Retinal pigment epithelial cell (primary cell): ENCODE measurements at regions not wholly inside any gene's neighbourhood (a gene's known extent, or its start where the extent isn't known, plus 50 kb on each side); places are given as distances from the start of the nearest gene placed in this dataset.

Source experiments
- DNase-seq: peaks from one replicate; pipeline ENCODE4 v3.0.0-alpha.2; 2010; ENCODE audit warnings: low read depth
- H3K4me3 ChIP-seq: 2 replicates; pipeline ENCODE4 v1.5.1; 2011; ENCODE audit warnings: mild to moderate bottlenecking, low read length, control low read depth, moderate library complexity
- TF ChIP-seq, protein P1 (sequence below): conservative IDR thresholded peaks from 2 replicates; pipeline ENCODE4 v1.5.1; 2011; ENCODE audit warnings: low read depth, low read length, control low read depth, inconsistent platforms

DNA sequence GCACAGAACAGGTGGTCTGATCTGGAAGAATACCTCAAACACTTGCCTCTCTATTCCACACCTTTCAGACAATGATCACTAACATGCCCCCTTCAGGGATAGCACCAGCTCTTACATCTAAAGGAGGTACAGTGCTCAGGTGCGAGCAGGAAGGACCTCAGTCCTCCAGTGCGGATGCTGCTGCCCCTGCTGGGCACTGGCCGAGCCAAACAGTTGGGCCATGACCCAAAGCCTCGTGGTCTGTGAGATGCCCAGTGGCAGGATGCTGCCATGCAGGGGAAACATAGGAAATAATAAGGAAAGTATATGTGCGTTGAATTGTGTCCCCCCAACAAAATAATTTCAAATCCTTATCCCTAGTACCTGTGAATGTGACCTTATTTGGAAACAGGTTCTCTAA, 243.7 kb downstream of the NDUFA10 start:
- DNase-seq, result no peak
- no peak overlapping the region for H3K4me3 ChIP-seq
- TF ChIP-seq, protein P1, sequence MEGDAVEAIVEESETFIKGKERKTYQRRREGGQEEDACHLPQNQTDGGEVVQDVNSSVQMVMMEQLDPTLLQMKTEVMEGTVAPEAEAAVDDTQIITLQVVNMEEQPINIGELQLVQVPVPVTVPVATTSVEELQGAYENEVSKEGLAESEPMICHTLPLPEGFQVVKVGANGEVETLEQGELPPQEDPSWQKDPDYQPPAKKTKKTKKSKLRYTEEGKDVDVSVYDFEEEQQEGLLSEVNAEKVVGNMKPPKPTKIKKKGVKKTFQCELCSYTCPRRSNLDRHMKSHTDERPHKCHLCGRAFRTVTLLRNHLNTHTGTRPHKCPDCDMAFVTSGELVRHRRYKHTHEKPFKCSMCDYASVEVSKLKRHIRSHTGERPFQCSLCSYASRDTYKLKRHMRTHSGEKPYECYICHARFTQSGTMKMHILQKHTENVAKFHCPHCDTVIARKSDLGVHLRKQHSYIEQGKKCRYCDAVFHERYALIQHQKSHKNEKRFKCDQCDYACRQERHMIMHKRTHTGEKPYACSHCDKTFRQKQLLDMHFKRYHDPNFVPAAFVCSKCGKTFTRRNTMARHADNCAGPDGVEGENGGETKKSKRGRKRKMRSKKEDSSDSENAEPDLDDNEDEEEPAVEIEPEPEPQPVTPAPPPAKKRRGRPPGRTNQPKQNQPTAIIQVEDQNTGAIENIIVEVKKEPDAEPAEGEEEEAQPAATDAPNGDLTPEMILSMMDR, result no peak

DNA sequence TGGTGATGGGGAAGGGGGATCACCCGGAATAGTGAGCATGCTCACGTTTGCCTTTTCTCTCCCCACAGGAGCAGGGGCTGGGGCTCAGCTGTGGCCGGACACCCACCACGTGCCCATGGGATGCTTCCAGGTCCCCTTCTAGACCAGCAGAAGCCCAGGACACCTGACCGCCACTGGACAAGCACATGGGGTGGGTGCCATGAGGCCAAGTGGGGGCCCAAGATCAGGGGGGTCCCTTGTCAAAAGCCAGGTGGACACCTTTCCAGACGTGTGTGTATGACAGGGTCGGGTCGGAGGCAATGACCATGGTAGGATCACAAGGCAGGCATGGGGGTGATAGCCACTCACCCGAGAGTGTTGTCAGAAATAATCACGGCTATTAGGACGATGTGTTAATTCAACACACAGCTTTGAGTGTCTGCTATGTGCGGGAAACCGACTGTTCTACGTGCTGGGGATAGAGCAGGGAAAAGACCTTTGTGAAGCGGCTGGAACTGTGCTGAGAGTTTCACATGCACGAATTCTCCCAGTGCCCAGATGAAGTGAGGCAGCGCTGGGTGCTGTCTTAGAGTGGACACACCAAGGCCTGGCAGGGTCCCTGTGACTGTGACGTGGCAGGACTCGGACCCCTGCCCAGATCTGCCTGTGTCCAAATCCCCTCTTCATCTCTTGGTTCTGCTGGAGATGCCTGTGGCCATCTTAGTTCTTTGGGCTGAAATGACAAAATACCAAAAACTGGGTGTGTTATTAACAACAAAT, 244.7 kb downstream of the NDUFA10 start:
- no peak for DNase-seq
- TF ChIP-seq, protein P1, result no peak
- no peak overlapping the region for H3K4me3 ChIP-seq

DNA sequence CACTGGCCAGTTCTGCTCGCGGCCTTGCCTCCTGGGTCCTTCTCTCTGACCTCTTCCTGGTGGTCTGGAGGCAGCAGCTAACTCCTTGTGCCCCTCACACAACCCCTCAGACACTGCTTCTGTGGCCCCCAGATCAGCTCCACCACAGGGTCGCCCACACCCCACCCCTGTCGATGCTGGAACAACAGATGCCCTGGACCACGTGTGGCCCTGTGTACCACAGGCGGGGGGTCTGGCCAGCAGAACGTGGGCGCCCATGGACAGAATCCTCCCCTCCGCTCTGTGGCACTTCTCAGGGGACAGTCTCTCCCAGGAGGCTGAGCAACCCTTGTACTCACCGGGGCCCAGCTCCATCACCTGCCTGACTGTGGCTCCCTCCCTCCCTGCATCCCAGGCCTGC, 245.6 kb downstream of the NDUFA10 start:
- H3K4me3 ChIP-seq, result no peak overlapping the region
- TF ChIP-seq, protein P1, result no peak
- DNase-seq, result no peak

DNA sequence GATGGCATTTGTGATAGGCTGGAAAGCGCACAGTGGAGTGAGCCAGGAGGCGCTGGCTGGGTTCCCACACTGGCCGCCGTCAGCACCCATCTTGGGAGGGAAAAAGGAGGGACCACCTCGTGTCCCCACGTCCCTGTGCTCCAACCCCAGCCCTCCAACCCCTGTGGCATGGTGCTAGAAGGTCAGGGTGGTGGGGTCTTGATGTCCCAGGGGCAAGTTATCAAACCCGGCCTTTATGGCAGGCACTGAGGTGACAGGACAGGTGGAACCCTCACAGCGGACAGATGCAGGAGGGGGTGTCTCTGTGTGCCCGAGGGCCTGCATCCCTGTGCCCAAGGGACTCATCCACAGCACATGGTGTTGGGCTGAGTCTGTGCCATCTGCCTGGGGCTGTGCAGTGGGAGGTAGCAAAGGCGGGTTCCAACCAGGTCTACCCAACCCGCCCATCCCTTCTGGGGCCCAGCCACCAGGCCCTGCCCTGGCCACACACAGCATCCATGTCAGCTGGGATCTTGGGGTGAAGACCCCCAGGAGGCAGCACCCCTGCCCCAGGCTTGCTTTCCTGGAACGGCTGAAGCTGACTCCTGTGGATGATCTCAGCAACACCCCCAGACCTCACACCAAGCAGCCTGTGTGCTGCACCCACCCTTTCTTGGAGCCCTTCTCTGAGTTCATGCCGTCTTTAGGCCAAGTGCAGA, 246.1 kb downstream of the NDUFA10 start:
- TF ChIP-seq, protein P1, result no peak
- no peak for DNase-seq
- H3K4me3 ChIP-seq, result no peak overlapping the region

DNA sequence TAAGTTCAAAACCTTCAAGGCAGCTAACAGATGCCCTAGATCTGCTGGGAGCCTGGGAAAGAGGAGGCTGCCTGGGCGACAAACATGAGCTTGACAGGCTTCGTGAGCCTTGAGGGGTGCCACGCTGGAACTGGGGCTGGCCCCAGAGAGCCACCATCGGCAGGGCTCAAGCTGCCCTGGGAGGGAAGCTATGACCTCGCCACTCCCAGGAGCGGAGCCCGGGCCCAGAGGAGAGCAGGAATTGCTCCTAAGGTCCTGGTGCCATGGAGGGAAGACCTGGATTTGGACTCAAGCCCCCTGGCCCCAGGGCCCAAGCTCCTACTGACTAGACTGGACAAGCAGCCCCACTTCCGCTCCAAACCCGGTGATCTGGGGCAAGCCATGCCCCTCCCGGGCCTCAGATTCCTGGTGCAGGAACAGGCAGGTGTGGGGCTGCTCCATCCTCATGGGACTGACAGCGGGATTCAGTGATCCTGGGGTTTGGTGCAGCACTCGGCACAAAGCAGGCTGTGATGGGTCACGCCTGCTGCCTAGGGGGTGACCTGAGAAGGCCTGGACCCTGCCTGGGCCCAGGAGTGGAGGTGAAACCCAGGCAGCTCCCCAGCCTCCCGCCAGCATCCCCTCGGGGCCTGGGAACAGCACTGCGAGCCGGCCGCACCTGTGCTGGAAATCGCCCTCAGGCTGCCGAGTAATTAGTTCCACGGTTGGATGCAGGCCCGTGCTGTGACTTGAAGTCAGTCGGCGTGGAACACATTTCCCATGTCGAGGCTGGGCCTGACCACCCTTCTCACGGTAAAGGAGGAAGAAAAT, 246.9 kb downstream of the NDUFA10 start:
- H3K4me3 ChIP-seq, result no peak overlapping the region
- TF ChIP-seq, protein P1, result no peak
- no peak for DNase-seq

DNA sequence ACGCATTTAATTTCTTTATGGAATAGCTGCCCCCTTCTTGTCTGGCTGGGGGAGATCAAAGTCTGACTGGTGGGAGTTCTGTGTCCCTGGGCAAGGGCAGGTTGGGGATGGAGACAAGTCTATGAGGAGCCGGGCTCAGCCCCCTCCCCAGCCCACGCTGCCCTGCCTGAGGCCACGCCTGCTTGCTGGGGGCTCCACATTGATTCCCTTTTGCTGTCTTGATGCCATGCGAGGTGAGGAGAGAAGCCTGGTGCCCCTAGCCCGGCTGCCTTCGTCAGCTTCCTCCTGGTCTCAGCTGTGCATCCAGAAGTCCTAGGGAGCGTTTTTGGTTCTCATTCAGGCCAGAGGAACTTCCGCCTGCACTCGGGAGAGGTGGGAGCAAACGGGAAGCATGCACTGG, 247.9 kb downstream of the NDUFA10 start:
- TF ChIP-seq, protein P1, result no peak
- H3K4me3 ChIP-seq, result no peak overlapping the region
- DNase-seq, result no peak
